ENCODE measurements at regions not wholly inside any gene's neighbourhood (a gene's known extent, or its start where the extent isn't known, plus 50 kb on each side); places are given as distances from the start of the nearest gene placed in this dataset.

GRCh38 chr1:218209351-218209861 is 75.7 kb upstream of the RRP15 start:
- DNase-seq (ENCODE audit: missing footprints) (no peak), ATAC-seq (no peak)
- intact Hi-C loops (cut with DNase I), result no loop called here

GRCh38 chr1:218211241-218211640 is 73.9 kb upstream of the RRP15 start:
- intact Hi-C loops (cut with DNase I), result no loop called here
- no peak for DNase-seq (ENCODE audit: missing footprints)
- ATAC-seq, result no peak

- DNase-seq (ENCODE audit: missing footprints) (no peak), ATAC-seq (no peak)
- intact Hi-C loops (cut with DNase I), result no loop called here
These were observed 68.1 kb upstream of the RRP15 start for GRCh38 chr1:218217040-218217439.

GRCh38 chr1:218219460-218219859 is 65.6 kb upstream of the RRP15 start:
- DNase-seq (ENCODE audit: missing footprints), result no peak
- ATAC-seq, result no peak
- intact Hi-C loops (cut with DNase I), result no loop called here

GRCh38 chr1:218224101-218224500 is 61.0 kb upstream of the RRP15 start:
- intact Hi-C loops (cut with DNase I), result no loop called here
- DNase-seq (ENCODE audit: missing footprints) (no peak), ATAC-seq (no peak)

- intact Hi-C loops (cut with DNase I), result no loop called here
- no peak for ATAC-seq
- no peak for DNase-seq (ENCODE audit: missing footprints)
These were observed 59.1 kb upstream of the RRP15 start for GRCh38 chr1:218226005-218226404.

Measured in Right ventricle myocardium inferior (tissue), 1 donor.